ENCODE measurements at regions not wholly inside any gene's neighbourhood (a gene's known extent, or its start where the extent isn't known, plus 50 kb on each side); places are given as distances from the start of the nearest gene placed in this dataset.

DNA sequence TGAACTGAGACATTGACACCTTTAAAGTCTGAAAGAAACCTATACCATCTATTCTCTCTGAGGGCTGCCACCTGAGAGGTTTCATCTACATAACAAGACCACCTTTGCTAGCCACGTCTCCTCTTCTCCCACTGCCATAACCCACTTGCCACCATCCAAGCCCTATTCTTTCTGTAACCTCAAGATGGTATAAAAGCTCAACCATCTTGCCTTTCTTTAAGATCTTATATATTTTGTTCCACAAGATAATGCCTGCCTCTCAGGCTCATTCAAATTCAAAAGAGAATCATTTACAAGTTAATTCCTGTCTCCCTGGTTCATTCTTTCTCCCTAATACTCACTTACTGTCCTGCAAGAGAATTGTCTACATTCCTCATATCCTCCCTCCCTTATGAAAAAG is 192.5 kb downstream of the OTOR start:
- no peaks in the 10 kb centered on the region for H3K4me1 Mint-ChIP-seq (ENCODE audit: low read depth, unreplicated experiment)
- peaks cover 4% of the 10 kb centered on the region for H3K27me3 Mint-ChIP-seq (ENCODE audit: unreplicated experiment)
- H3K36me3 Mint-ChIP-seq (ENCODE audit: unreplicated experiment), result no peaks in the 10 kb centered on the region
- DNase-seq, result no peak
- no peak overlapping the region for H3K4me3 Mint-ChIP-seq (ENCODE audit: unreplicated experiment)
- H3K27ac Mint-ChIP-seq (ENCODE audit: unreplicated experiment), result no peak overlapping the region
- TF ChIP-seq, protein P1, sequence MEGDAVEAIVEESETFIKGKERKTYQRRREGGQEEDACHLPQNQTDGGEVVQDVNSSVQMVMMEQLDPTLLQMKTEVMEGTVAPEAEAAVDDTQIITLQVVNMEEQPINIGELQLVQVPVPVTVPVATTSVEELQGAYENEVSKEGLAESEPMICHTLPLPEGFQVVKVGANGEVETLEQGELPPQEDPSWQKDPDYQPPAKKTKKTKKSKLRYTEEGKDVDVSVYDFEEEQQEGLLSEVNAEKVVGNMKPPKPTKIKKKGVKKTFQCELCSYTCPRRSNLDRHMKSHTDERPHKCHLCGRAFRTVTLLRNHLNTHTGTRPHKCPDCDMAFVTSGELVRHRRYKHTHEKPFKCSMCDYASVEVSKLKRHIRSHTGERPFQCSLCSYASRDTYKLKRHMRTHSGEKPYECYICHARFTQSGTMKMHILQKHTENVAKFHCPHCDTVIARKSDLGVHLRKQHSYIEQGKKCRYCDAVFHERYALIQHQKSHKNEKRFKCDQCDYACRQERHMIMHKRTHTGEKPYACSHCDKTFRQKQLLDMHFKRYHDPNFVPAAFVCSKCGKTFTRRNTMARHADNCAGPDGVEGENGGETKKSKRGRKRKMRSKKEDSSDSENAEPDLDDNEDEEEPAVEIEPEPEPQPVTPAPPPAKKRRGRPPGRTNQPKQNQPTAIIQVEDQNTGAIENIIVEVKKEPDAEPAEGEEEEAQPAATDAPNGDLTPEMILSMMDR (IDR thresholded peaks at IDR 0.05; ENCODE audit: partially characterized antibody, unreplicated experiment), result no peak
- H3K9me3 Mint-ChIP-seq (ENCODE audit: unreplicated experiment), result peaks cover 3% of the 10 kb centered on the region

DNA sequence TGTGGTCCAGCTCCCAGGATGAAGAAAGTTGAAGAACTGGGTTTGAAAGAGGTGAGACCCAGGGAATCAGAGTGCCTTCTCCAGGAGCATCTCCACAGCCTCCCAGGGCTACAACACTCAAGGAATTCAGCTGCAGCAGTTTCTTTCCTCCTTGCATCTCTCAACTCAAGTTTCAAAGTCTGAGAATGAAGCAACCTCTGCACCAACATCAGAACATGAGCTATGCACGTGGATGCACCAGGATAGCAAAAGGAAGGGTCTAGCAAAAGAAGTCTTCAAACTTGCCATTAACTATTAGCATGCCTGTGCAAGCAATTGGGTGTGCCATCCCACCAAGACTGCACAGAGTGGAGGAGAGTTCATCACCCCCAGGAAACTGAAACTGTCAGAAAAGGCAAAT is 193.9 kb downstream of the OTOR start:
- Mint-ChIP-seq H3K36me3 (ENCODE audit: unreplicated experiment) (no peaks in the 10 kb centered on the region), H3K27me3 (ENCODE audit: unreplicated experiment) (peaks cover 2% of the 10 kb centered on the region), H3K27ac (ENCODE audit: unreplicated experiment) (no peak overlapping the region), H3K4me3 (ENCODE audit: unreplicated experiment) (no peak overlapping the region), H3K9me3 (ENCODE audit: unreplicated experiment) (peaks cover 3% of the 10 kb centered on the region), H3K4me1 (ENCODE audit: low read depth, unreplicated experiment) (no peaks in the 10 kb centered on the region)
- no peak for DNase-seq
- TF ChIP-seq, protein P1 (IDR thresholded peaks at IDR 0.05; ENCODE audit: partially characterized antibody, unreplicated experiment), result no peak

DNA sequence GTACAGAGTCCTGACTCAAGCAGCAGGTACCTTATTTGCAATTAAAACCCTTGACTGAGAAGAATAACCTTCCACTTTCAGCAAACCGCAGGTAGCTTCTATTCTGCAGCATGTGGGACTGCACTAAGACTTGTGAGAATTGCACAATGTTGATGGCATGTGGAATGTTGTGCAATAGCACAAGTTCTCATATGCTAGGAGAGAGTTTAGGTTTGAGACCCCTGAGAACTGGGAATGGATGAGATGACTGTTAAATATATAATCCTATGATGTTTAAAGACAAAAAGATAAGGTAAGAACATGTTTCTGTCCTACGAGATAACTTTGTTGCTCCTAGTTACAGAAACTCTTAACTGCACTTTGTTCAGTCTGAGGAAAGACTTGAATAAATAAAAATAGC is 194.6 kb downstream of the OTOR start:
- TF ChIP-seq, protein P1 (IDR thresholded peaks at IDR 0.05; ENCODE audit: partially characterized antibody, unreplicated experiment), result no peak
- no peaks in the 10 kb centered on the region for H3K36me3 Mint-ChIP-seq (ENCODE audit: unreplicated experiment)
- no peak for DNase-seq
- H3K27me3 Mint-ChIP-seq (ENCODE audit: unreplicated experiment), result peaks cover 2% of the 10 kb centered on the region
- H3K9me3 Mint-ChIP-seq (ENCODE audit: unreplicated experiment), result peaks cover 3% of the 10 kb centered on the region
- H3K4me1 Mint-ChIP-seq (ENCODE audit: low read depth, unreplicated experiment), result no peaks in the 10 kb centered on the region
- H3K4me3 Mint-ChIP-seq (ENCODE audit: unreplicated experiment), result no peak overlapping the region
- no peak overlapping the region for H3K27ac Mint-ChIP-seq (ENCODE audit: unreplicated experiment)

DNA sequence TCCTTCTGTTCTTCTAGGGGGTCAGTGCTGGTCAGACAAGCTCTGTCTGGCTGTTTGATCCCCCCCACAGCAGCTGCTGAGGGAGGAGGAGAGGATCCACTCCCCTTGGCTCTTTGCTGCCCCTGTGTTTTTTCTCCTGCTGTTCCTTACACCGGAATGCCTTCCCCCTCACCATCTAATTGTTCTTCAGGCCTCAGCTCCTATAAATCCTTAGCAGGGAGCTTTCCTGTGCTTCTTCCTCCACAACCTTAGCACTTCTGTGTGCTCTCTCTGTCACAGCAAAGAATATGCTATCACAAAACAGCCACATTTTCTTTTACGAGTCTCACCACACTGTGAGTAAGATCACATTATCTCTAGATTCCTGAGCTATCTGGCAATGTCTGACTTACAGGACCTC is 196.6 kb downstream of the OTOR start:
- H3K27ac Mint-ChIP-seq (ENCODE audit: unreplicated experiment), result no peak overlapping the region
- H3K4me1 Mint-ChIP-seq (ENCODE audit: low read depth, unreplicated experiment), result no peaks in the 10 kb centered on the region
- H3K9me3 Mint-ChIP-seq (ENCODE audit: unreplicated experiment), result peaks cover 2% of the 10 kb centered on the region

DNA sequence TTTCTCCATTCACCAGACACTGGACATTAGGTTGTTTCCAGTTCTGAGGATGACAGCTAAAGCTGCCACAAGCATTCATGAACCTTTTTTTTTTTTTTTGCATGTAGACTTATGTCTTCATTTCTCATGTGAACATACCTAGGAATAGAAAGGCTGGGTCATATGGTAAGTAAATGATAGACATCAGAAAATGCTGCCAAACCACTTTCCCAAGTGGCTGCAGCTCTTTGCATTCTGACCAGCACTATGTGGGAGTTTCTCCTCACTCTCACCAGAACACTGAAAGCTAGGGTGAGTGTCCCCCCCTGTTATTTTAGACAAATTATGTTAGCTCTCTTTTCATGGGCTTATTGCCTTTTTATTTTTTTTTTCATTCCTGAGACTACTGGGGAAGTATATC is 197.5 kb downstream of the OTOR start:
- Mint-ChIP-seq H3K27ac (ENCODE audit: unreplicated experiment) (no peak overlapping the region), H3K27me3 (ENCODE audit: unreplicated experiment) (peaks cover 2% of the 10 kb centered on the region), H3K36me3 (ENCODE audit: unreplicated experiment) (no peaks in the 10 kb centered on the region), H3K9me3 (ENCODE audit: unreplicated experiment) (peaks cover 2% of the 10 kb centered on the region), H3K4me3 (ENCODE audit: unreplicated experiment) (no peak overlapping the region), H3K4me1 (ENCODE audit: low read depth, unreplicated experiment) (no peaks in the 10 kb centered on the region)
- TF ChIP-seq, protein P1 (IDR thresholded peaks at IDR 0.05; ENCODE audit: partially characterized antibody, unreplicated experiment), result no peak
- DNase-seq, result no peak

More for the DNA sequence above, 196.6 kb downstream of the OTOR start:
- Mint-ChIP-seq H3K36me3 (ENCODE audit: unreplicated experiment) (no peaks in the 10 kb centered on the region), H3K27me3 (ENCODE audit: unreplicated experiment) (peaks cover 2% of the 10 kb centered on the region), H3K4me3 (ENCODE audit: unreplicated experiment) (no peak overlapping the region)
- TF ChIP-seq, protein P1 (IDR thresholded peaks at IDR 0.05; ENCODE audit: partially characterized antibody, unreplicated experiment), result no peak
- no peak for DNase-seq
